ENCODE measurements at regions not wholly inside any gene's neighbourhood (a gene's known extent, or its start where the extent isn't known, plus 50 kb on each side); places are given as distances from the start of the nearest gene placed in this dataset.

DNA sequence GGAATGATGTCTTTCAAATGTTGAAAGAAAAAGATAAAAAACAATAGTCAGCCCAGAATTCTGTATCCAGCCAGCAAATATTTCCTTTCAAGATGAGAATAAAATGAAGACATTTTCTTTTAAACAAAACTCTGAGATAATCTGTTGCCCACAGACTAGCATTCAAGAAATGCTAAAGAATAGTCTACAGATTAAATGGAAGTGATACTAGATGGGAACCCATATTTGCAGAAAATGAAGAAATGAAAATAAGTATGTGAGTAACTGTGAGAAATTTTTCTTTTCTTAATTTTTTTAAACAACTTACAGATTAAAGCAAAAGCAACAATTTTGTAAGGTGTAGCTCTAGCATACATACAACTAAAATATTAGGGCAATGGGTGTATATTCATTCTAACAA, 469.8 kb downstream of the IGSF11 start:
- Histone ChIP-seq H3K9ac (ENCODE audit: insufficient read depth in 1 of 2, low read length in 2 of 2) (no peak overlapping the region), H3K27ac (ENCODE audit: low read depth in 1 of 2, low read length in 1 of 2) (no peak overlapping the region), H3K9me3 (ENCODE audit: control insufficient read depth in 4 of 4, insufficient read depth in 3 of 4, low read length in 3 of 4) (no peaks in the 10 kb centered on the region), H3K4me1 (ENCODE audit: control insufficient read depth in 5 of 5, insufficient read depth in 5 of 5, low read length in 5 of 5) (peaks cover 0 to 4% (median 0%) of the 10 kb centered on the region in 5 donors), H3K36me3 (ENCODE audit: control insufficient read depth in 4 of 4, insufficient read depth in 4 of 4, low read length in 4 of 4) (no peaks in the 10 kb centered on the region), H3K4me3 (no peak overlapping the region), H3K27me3 (ENCODE audit: control insufficient read depth in 3 of 3, insufficient read depth in 3 of 3, low read length in 2 of 3) (no peaks in the 10 kb centered on the region)
- ATAC-seq (ENCODE audit: insufficient read depth, low FRiP score) (no peak), DNase-seq (no peak)
- TF ChIP-seq, protein P1, sequence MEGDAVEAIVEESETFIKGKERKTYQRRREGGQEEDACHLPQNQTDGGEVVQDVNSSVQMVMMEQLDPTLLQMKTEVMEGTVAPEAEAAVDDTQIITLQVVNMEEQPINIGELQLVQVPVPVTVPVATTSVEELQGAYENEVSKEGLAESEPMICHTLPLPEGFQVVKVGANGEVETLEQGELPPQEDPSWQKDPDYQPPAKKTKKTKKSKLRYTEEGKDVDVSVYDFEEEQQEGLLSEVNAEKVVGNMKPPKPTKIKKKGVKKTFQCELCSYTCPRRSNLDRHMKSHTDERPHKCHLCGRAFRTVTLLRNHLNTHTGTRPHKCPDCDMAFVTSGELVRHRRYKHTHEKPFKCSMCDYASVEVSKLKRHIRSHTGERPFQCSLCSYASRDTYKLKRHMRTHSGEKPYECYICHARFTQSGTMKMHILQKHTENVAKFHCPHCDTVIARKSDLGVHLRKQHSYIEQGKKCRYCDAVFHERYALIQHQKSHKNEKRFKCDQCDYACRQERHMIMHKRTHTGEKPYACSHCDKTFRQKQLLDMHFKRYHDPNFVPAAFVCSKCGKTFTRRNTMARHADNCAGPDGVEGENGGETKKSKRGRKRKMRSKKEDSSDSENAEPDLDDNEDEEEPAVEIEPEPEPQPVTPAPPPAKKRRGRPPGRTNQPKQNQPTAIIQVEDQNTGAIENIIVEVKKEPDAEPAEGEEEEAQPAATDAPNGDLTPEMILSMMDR (IDR thresholded peaks at IDR 0.05; ENCODE audit: control extremely low read depth, extremely low read depth), result no peak

DNA sequence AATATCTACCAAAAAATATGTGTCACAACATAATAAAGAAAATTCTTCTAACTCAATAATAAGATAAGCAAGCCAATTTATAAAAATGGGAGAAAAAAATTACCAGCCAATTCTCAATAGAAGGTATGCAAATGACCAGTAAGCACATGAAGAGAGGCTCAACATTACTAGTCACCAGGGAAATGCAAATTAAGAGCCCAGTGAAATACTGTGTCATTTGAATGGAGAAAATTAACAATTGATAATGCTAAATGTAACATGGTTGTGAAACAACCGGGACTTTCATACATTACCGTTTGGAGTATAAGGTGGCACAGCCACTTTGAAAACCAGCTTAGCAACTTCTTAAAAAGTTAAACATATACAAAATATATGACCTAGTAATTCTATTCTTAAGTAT, 460.7 kb downstream of the IGSF11 start:
- Histone ChIP-seq H3K36me3 (ENCODE audit: control insufficient read depth in 4 of 4, insufficient read depth in 4 of 4, low read length in 4 of 4) (no peaks in the 10 kb centered on the region), H3K4me3 (no peak overlapping the region), H3K9me3 (ENCODE audit: control insufficient read depth in 4 of 4, insufficient read depth in 3 of 4, low read length in 3 of 4) (peaks cover 0 to 6% (median 0%) of the 10 kb centered on the region in 4 donors), H3K9ac (ENCODE audit: insufficient read depth in 1 of 2, low read length in 2 of 2) (no peak overlapping the region), H3K27ac (ENCODE audit: low read depth in 1 of 2, low read length in 1 of 2) (no peak overlapping the region), H3K27me3 (ENCODE audit: control insufficient read depth in 3 of 3, insufficient read depth in 3 of 3, low read length in 2 of 3) (no peaks in the 10 kb centered on the region), H3K4me1 (ENCODE audit: control insufficient read depth in 5 of 5, insufficient read depth in 5 of 5, low read length in 5 of 5) (peaks cover 0 to 16% (median 13%) of the 10 kb centered on the region in 5 donors)
- ATAC-seq (ENCODE audit: insufficient read depth, low FRiP score) (no peak), DNase-seq (peak in 2 of 3 donors; percentile 16 to 47)
- TF ChIP-seq, protein P1 (IDR thresholded peaks at IDR 0.05; ENCODE audit: control extremely low read depth, extremely low read depth), result no peak
- 73 to 81% methylated on average over 2 of the region's 2 CpGs for WGBS, 2 donors

DNA sequence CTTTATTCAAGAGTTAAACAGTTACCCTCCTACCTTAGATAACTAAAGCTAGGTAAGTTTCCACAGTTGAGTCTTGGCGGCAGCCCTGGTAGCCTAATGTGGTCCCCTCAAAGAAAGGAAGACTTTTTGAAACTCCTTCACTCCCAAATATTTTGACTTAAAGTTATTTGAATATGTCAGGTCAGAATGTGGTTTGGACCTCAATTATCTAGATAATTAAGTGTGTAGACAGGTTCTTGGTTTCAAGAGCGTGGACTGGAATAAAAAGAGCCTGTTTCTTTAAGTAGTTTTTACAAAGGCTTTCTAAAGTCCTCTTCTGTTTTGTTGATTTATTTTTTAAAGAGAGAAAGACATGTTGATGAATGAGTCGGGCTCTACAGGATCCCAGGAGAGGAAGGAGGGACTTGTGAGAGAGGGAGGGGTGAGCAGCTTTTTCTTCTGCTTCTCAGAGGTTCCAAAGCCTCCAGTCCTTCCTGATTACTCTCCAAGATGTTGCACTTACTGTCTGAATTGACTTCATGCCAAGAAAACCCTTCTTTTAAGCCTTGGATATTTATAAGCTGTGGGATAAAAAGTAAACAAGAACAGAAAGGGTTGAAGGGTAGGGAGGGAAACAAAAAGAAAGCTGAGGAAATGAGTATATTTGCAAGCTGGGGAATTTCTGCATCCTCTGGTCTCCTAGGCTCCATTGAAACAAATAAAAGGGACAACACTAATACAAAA, 457.4 kb downstream of the IGSF11 start:
- no peaks in the 10 kb centered on the region for H3K27me3 ChIP-seq (ENCODE audit: control insufficient read depth in 3 of 3, insufficient read depth in 3 of 3, low read length in 2 of 3)
- H3K9me3 ChIP-seq (ENCODE audit: control insufficient read depth in 4 of 4, insufficient read depth in 3 of 4, low read length in 3 of 4), result peaks cover 0 to 2% (median 0%) of the 10 kb centered on the region in 4 donors
- DNase-seq, result peak; percentile 57 to 97 (median 96)

More for the DNA sequence above, 457.4 kb downstream of the IGSF11 start:
- Histone ChIP-seq H3K4me3 (no peak overlapping the region), H3K27ac (ENCODE audit: low read depth in 1 of 2, low read length in 1 of 2) (no peak overlapping the region), H3K4me1 (ENCODE audit: control insufficient read depth in 5 of 5, insufficient read depth in 5 of 5, low read length in 5 of 5) (peaks cover 0 to 16% (median 13%) of the 10 kb centered on the region in 5 donors), H3K36me3 (ENCODE audit: control insufficient read depth in 4 of 4, insufficient read depth in 4 of 4, low read length in 4 of 4) (no peaks in the 10 kb centered on the region), H3K9ac (ENCODE audit: insufficient read depth in 1 of 2, low read length in 2 of 2) (no peak overlapping the region)
- 51 to 52% methylated on average over 3 of the region's 3 CpGs for WGBS, 2 donors
- no peak for ATAC-seq (ENCODE audit: insufficient read depth, low FRiP score)
- TF ChIP-seq, protein P1 (IDR thresholded peaks at IDR 0.05; ENCODE audit: control extremely low read depth, extremely low read depth), result no peak
